ENCODE measurements at regions not wholly inside any gene's neighbourhood (a gene's known extent, or its start where the extent isn't known, plus 50 kb on each side); places are given as distances from the start of the nearest gene placed in this dataset.

- TF ChIP-seq, protein P1, sequence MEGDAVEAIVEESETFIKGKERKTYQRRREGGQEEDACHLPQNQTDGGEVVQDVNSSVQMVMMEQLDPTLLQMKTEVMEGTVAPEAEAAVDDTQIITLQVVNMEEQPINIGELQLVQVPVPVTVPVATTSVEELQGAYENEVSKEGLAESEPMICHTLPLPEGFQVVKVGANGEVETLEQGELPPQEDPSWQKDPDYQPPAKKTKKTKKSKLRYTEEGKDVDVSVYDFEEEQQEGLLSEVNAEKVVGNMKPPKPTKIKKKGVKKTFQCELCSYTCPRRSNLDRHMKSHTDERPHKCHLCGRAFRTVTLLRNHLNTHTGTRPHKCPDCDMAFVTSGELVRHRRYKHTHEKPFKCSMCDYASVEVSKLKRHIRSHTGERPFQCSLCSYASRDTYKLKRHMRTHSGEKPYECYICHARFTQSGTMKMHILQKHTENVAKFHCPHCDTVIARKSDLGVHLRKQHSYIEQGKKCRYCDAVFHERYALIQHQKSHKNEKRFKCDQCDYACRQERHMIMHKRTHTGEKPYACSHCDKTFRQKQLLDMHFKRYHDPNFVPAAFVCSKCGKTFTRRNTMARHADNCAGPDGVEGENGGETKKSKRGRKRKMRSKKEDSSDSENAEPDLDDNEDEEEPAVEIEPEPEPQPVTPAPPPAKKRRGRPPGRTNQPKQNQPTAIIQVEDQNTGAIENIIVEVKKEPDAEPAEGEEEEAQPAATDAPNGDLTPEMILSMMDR (IDR thresholded peaks at IDR 0.05; ENCODE audit: poor library complexity) = no peak
- no peak for TF ChIP-seq EZH2 (IDR thresholded peaks at IDR 0.05; ENCODE audit: borderline replicate concordance)
Measured at GRCh38 chr6:90907931-90908655, 321.2 kb upstream of the MAP3K7 start.

Measured in hepatocyte (in vitro differentiated cells).